ENCODE measurements at regions not wholly inside any gene's neighbourhood (a gene's known extent, or its start where the extent isn't known, plus 50 kb on each side); places are given as distances from the start of the nearest gene placed in this dataset.

DNA sequence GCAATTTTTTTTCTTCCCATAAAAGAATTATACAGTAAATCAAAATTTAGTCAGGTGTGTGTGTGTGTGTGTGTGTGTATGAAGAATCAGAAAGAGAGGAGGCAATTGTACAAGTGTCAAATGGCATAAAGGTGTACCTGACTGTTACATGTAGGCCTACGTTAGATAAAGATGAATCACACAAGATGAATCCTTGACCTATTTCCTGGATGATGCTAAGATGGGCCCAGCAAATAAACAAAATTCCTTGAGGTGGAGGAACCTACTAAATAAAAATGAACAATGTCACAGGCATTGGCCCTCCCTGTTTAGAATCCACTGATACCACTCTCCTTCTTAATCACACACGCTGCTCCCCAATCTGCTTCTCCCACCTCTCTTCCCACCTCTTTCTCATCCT lies 79.7 kb upstream of the LRATD1 start:
- Histone ChIP-seq H3K27me3 (replicated peaks) (no peaks in the 10 kb centered on the region), H3K9me3 (replicated peaks) (peaks cover 4% of the 10 kb centered on the region), H3K4me3 (no peak overlapping the region), H3K36me3 (no peaks in the 10 kb centered on the region), H3K27ac (no peak overlapping the region), H3K4me1 (replicated peaks) (no peaks in the 10 kb centered on the region)
- DNase-seq (ENCODE audit: low read depth in 1 of 2, low spot score in 2 of 2) = no peak

DNA sequence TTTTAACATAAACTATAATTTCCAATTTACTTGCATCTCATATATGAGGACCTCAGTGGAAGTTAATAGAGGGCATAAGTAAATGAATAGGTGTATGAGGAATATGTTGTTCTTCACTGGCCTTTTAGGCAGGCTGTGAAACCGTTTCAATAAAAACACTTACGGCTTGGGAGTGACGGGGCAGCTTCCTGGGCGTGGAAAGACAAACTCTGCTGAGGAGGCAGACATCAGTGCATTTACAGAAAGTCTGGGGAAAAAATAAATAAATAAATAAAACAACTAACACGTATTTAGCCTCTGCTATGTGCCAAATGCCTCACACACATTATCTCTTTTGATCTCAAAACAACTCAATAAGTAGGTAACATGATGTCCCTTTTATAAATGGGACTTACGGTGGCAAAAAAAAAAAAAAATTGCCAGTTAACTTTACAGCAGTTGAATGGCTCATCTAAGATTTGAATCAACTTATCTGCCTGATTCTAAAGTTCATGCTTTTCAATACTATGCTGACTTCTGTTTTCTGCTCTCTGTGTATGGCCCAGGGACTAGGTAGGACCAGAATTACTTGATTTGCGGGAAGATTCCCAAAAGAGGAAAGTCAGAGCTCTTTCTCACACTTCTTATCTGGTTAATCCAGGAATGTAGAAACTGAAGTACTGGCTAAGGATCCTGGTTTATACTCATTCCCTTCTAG lies 77.5 kb upstream of the LRATD1 start:
- H3K4me3 ChIP-seq = no peak overlapping the region
- no peaks in the 10 kb centered on the region for H3K4me1 ChIP-seq (replicated peaks)
- H3K27me3 ChIP-seq (replicated peaks) = no peaks in the 10 kb centered on the region
- peaks cover 7% of the 10 kb centered on the region; the same call in 1 of the 2 replicates for H3K9me3 ChIP-seq (replicated peaks)
- no peak for DNase-seq (ENCODE audit: low read depth in 1 of 2, low spot score in 2 of 2)
- H3K36me3 ChIP-seq = no peaks in the 10 kb centered on the region
- H3K27ac ChIP-seq = no peak overlapping the region

DNA sequence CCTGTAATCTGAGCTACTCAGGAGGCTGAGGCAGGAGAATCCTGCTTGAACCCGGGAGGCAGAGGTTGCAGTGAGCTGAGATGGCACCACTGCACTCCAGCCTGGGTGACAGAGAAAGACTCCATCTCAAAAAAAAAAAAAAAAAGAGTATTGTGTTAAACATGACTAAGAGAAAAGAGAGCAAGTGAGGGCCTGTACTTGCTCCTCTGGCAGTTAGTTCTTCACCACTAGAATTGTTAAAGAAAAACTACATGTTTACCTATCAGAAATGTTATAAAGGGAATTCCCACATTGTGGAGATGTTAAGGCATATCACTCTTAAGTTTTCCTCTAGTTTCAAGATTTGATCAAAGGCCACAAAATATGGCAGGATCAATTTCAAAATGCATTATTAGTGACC lies 75.4 kb upstream of the LRATD1 start:
- Histone ChIP-seq H3K4me1 (replicated peaks) (no peaks in the 10 kb centered on the region), H3K9me3 (replicated peaks) (0 out of 2 replicates have a peak, but pooled peaks cover 2% of the 10 kb centered on the region), H3K27ac (no peak overlapping the region), H3K4me3 (no peak overlapping the region), H3K36me3 (no peaks in the 10 kb centered on the region), H3K27me3 (replicated peaks) (no peaks in the 10 kb centered on the region)
- no peak for DNase-seq (ENCODE audit: low read depth in 1 of 2, low spot score in 2 of 2)

DNA sequence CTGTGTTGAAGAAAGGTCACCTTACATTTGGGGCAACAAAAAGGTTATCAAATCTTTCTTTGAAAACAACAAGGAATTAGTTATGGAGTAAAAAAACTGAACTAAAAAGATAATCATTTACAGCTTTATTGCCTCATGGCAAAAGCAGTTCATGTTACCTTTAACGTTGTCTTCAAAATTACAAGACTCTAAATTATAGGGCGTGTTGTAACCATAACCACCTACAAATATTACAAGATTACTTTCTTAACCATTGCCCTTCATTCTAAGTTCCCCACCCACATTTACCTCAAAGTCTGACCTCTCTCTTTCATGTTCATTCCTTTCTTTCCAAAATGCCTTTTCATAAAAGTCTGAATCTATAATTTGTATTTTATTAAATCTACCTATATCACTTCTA lies 74.6 kb upstream of the LRATD1 start:
- Histone ChIP-seq H3K4me1 (replicated peaks) (no peaks in the 10 kb centered on the region), H3K36me3 (no peaks in the 10 kb centered on the region), H3K27ac (no peak overlapping the region), H3K9me3 (replicated peaks) (0 out of 2 replicates have a peak, but pooled peaks cover 2% of the 10 kb centered on the region), H3K4me3 (no peak overlapping the region), H3K27me3 (replicated peaks) (no peaks in the 10 kb centered on the region)
- DNase-seq (ENCODE audit: low read depth in 1 of 2, low spot score in 2 of 2) = no peak

DNA sequence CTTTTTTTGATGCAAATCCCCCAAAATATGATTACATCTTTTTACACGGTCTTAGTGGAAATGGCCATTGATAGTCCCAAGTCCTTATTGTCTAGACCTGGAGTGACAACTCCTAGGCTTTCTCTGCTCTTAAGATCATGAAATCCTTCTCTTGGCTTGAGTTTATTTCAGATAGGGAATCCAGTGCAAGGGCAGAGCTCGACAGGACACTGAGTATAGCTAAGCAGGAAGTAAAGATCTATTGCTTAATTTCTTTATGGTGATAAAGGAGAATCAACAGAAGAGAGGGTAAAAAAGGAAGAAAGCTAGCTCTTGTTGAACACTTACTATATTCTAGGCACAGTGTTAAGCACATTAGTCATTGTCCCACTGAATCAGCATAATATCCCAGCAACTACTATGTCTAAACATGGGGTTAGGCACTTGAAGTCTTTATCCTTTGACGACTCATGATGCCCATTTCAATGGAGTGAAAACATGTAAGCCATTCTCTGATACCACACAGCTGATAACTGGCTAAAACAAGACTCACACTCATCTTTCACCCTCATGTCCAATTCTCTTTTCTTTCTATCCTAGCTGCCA lies 74.1 kb upstream of the LRATD1 start:
- DNase-seq (ENCODE audit: low read depth in 1 of 2, low spot score in 2 of 2) = no peak
- H3K9me3 ChIP-seq (replicated peaks) = 0 out of 2 replicates have a peak, but pooled peaks cover 2% of the 10 kb centered on the region

DNA sequence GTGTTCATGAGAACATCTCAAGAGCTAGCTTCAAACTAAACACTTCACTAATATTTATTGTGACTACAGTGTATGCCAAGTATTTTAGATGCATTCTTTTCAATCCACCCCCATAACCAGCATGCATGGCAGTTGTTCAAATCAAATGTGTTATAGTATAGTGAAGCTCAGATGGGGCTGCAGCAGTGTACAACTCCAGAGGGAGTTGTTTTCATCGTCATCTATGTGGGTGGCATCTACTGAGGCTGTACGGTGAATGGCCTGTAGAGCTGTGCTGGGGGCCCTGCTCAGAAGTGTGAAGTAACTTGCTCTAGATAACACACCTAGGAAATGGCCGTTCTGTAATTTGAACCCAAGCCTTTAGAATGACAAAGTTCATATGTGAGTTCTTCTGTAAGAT lies 71.8 kb upstream of the LRATD1 start:
- DNase-seq (ENCODE audit: low read depth in 1 of 2, low spot score in 2 of 2) = no peak
- Histone ChIP-seq H3K4me1 (replicated peaks) (no peaks in the 10 kb centered on the region), H3K27me3 (replicated peaks) (no peaks in the 10 kb centered on the region), H3K27ac (no peak overlapping the region), H3K36me3 (no peaks in the 10 kb centered on the region), H3K9me3 (replicated peaks) (0 out of 2 replicates have a peak, but pooled peaks cover 5% of the 10 kb centered on the region), H3K4me3 (no peak overlapping the region)

More for the DNA sequence above, 74.1 kb upstream of the LRATD1 start:
- Histone ChIP-seq H3K4me1 (replicated peaks) (no peaks in the 10 kb centered on the region), H3K36me3 (no peaks in the 10 kb centered on the region), H3K27ac (no peak overlapping the region), H3K4me3 (no peak overlapping the region), H3K27me3 (replicated peaks) (no peaks in the 10 kb centered on the region)

DNA sequence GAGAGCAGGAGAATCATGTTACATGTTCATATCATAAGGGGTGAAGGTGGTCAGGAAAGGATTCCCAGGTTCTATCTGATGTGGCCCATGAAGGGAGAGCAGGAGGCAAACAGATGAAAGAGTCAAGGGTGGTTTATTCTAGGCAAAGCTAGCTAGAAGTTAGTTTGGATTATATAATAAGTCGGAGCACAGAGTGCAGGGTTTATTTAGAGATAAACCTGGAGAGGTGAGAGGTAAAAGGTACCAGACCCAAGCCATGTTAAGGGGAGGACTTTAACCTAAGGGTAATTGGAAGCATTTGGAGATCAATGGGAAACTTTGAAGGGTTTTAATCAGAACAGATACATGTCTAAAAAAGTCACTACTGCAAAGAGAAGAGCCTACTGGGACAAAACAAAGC lies 69.2 kb upstream of the LRATD1 start:
- Histone ChIP-seq H3K27me3 (replicated peaks) (no peaks in the 10 kb centered on the region), H3K36me3 (no peaks in the 10 kb centered on the region), H3K27ac (no peak overlapping the region), H3K9me3 (replicated peaks) (0 out of 2 replicates have a peak, but pooled peaks cover 10% of the 10 kb centered on the region), H3K4me3 (no peak overlapping the region), H3K4me1 (replicated peaks) (no peaks in the 10 kb centered on the region)
- no peak for DNase-seq (ENCODE audit: low read depth in 1 of 2, low spot score in 2 of 2)

DNA sequence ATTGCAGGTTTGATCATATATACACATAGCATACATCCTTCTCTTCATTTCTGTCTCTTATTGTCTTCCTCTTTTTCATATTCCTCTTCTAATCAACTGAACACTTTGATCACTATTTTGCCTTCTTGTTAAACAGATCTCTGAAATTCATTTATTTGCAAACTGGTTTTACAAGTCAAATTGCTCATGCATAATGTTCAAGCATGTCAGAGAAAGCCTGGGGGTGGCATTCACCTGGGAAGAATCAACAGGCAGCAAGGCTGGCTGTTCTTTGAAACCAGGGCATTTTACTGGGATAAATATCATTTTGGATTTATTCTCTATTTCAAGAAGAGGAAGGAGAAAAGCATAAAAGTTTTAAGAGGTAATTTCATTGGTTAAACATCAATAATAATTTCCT lies 66.9 kb upstream of the LRATD1 start:
- H3K9me3 ChIP-seq (replicated peaks) = peaks cover 9% of the 10 kb centered on the region; the same call in 1 of the 2 replicates
- no peak overlapping the region for H3K4me3 ChIP-seq
- no peaks in the 10 kb centered on the region for H3K4me1 ChIP-seq (replicated peaks)
- no peaks in the 10 kb centered on the region for H3K36me3 ChIP-seq
- no peaks in the 10 kb centered on the region for H3K27me3 ChIP-seq (replicated peaks)
- no peak for DNase-seq (ENCODE audit: low read depth in 1 of 2, low spot score in 2 of 2)
- H3K27ac ChIP-seq = no peak overlapping the region

DNA sequence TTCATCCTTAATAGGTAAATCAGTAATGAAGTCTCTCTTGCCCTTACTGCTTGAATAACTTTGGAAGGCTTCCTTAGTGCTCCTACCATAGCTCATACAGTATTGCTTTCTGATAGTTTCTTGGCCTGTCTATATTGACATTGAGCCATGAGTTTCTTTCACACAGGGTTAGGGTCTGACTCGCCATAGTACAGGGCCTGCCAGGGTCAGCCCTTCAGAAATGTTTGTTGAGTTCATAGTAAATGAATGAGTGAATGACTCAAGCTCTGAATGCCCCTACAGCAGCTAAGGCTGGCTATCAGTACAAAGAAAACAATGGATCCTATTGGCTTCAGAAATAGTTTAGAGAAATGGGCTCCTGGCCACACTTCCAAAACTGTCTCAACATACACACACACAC lies 65.0 kb upstream of the LRATD1 start:
- Histone ChIP-seq H3K4me1 (replicated peaks) (no peaks in the 10 kb centered on the region), H3K27me3 (replicated peaks) (no peaks in the 10 kb centered on the region), H3K36me3 (no peaks in the 10 kb centered on the region), H3K27ac (no peak overlapping the region), H3K4me3 (no peak overlapping the region), H3K9me3 (replicated peaks) (peaks cover 9% of the 10 kb centered on the region; the same call in 1 of the 2 replicates)
- DNase-seq (ENCODE audit: low read depth in 1 of 2, low spot score in 2 of 2) = no peak

DNA sequence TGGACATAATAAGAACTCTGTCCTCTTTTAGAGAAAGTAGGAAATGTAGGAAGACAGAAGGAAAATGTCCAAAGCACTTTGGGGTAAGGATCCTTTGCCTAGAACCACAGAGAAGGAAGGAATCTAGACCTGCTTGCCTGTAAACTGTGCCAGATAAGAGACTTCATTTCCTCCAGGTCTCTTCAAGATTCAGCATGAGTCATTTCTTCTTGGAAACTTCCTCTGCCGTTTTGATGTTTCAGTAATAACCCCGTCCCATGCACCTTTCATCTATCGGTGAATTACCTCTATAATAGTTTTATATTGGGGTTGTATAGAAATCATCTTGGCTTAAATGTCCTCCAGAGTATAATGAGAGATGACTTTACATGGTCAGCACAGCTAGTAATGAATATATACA lies 63.2 kb upstream of the LRATD1 start:
- no peaks in the 10 kb centered on the region for H3K4me1 ChIP-seq (replicated peaks)
- H3K9me3 ChIP-seq (replicated peaks) = peaks cover 9% of the 10 kb centered on the region; the same call in 1 of the 2 replicates
- H3K27ac ChIP-seq = no peak overlapping the region
- H3K27me3 ChIP-seq (replicated peaks) = no peaks in the 10 kb centered on the region
- H3K4me3 ChIP-seq = no peak overlapping the region
- H3K36me3 ChIP-seq = no peaks in the 10 kb centered on the region
- DNase-seq (ENCODE audit: low read depth in 1 of 2, low spot score in 2 of 2) = no peak

DNA sequence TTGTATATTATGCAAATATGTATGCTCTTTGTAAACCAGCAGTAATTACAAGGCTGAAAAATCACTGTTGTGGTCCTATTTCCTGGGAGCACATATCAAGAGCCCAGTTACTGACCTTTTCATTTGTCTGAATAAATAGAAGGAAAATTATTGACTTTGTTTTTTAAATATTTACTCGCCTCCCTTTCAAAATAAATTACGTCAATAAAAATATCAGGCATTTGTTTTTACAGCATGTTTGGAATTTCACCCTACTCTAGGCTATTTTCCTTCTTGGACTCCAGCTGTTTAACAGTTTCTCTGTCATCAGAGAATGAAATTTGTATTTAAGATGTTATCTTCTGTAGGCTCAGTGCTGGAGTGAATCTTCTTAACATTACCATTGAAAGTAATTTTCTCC lies 59.9 kb upstream of the LRATD1 start:
- Histone ChIP-seq H3K9me3 (replicated peaks) (peaks cover 5% of the 10 kb centered on the region; the same call in 1 of the 2 replicates), H3K27me3 (replicated peaks) (no peaks in the 10 kb centered on the region), H3K4me1 (replicated peaks) (no peaks in the 10 kb centered on the region), H3K27ac (no peak overlapping the region), H3K4me3 (no peak overlapping the region), H3K36me3 (no peaks in the 10 kb centered on the region)
- no peak for DNase-seq (ENCODE audit: low read depth in 1 of 2, low spot score in 2 of 2)

DNA sequence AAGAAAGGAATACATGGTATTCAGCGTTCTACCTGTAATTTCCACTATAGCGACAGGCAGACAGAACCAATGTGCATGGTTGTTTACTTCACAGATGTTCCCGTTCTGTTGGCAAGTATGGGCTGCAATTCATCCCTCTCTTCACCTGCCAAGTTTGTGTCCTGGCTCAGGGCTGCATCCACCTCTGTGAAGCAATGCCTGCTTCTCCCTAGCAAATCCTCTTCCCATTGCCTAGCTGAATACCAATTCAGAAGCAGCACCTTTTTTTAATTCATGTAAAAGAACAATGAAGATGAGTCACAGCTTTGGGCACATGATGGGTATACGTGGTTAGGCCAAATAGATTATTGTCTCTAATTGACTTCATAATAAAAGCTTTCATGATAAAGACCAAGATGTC lies 54.7 kb upstream of the LRATD1 start:
- Histone ChIP-seq H3K27ac (no peak overlapping the region), H3K4me1 (replicated peaks) (no peaks in the 10 kb centered on the region), H3K4me3 (no peak overlapping the region), H3K9me3 (replicated peaks) (no peaks in the 10 kb centered on the region), H3K36me3 (no peaks in the 10 kb centered on the region), H3K27me3 (replicated peaks) (no peaks in the 10 kb centered on the region)
- no peak for DNase-seq (ENCODE audit: low read depth in 1 of 2, low spot score in 2 of 2)

Measured in SJSA1 (cell line).